ENCODE measurements at regions not wholly inside any gene's neighbourhood (a gene's known extent, or its start where the extent isn't known, plus 50 kb on each side); places are given as distances from the start of the nearest gene placed in this dataset.

- no peak for ATAC-seq (ENCODE audit: low read depth)
Measured at GRCh38 chrX:118183606-118184005, 67.0 kb upstream of the KLHL13 start.

GRCh38 chrX:118187100-118187499, 70.5 kb upstream of the KLHL13 start:
- Histone ChIP-seq H2AFZ (ENCODE audit: insufficient read depth, low read depth, low read length, poor library complexity, severe bottlenecking) (no peak overlapping the region), H3K4me1 (ENCODE audit: control insufficient read depth in 2 of 2, insufficient read depth in 2 of 2, low read length in 2 of 2) (no peaks in the 10 kb centered on the region), H3K9ac (ENCODE audit: low read length) (no peak overlapping the region), H4K20me1 (ENCODE audit: control insufficient read depth, insufficient read depth, low read length, poor library complexity, severe bottlenecking) (no peaks in the 10 kb centered on the region), H3K79me2 (ENCODE audit: control insufficient read depth, insufficient read depth, low read length) (no peaks in the 10 kb centered on the region), H3K9me3 (ENCODE audit: control extremely low read depth in 1 of 3, control insufficient read depth in 2 of 3, insufficient read depth in 1 of 3, low read length in 2 of 3) (no peaks in the 10 kb centered on the region), H3K36me3 (replicated peaks in 1 of 2; ENCODE audit: control extremely low read depth in 1 of 2, control insufficient read depth in 1 of 2, extremely low read depth in 1 of 2, insufficient read depth in 2 of 2, low read length in 1 of 2) (no peaks in the 10 kb centered on the region), H3K4me2 (replicated peaks; ENCODE audit: low read depth, low read length, poor library complexity, severe bottlenecking) (no peak overlapping the region), H3K4me3 (ENCODE audit: control extremely low read depth in 1 of 5, extremely low read depth in 1 of 5, insufficient read depth in 1 of 5, low read depth in 2 of 5, low read length in 4 of 5) (no peak overlapping the region), H3K27ac (ENCODE audit: low read length in 2 of 2) (no peak overlapping the region), H3K27me3 (replicated peaks in 1 of 4; ENCODE audit: control extremely low read depth in 1 of 4, control insufficient read depth in 3 of 4, insufficient read depth in 4 of 4, low read length in 3 of 4) (no peaks in the 10 kb centered on the region)
- no peak for TF ChIP-seq CTCF (IDR thresholded peaks at IDR 0.05)
- no peak for TF ChIP-seq EZH2 (IDR thresholded peaks at IDR 0.05; ENCODE audit: borderline replicate concordance, insufficient read depth, low read depth, low read length, poor library complexity, severe bottlenecking)
- no peaks in the 10 kb centered on the region for H3K4me1 Mint-ChIP-seq
- H3K27me3 Mint-ChIP-seq, result no peaks in the 10 kb centered on the region
- H3K9me3 Mint-ChIP-seq (ENCODE audit: insufficient read depth), result no peaks in the 10 kb centered on the region
- POLR2A ChIA-PET, result no interaction called here
- CTCF ChIA-PET, result no interaction called here
- H3K27ac Mint-ChIP-seq, result no peak overlapping the region
- intact Hi-C loops (cut with micrococcal nuclease), result no loop called here
- ATAC-seq (ENCODE audit: low read depth) (no peak), DNase-seq (no peak)
- no peak overlapping the region for H3K4me3 Mint-ChIP-seq

More at GRCh38 chrX:118183606-118184005, 67.0 kb upstream of the KLHL13 start:
- no peaks in the 10 kb centered on the region for H3K4me1 Mint-ChIP-seq
- intact Hi-C loops (cut with micrococcal nuclease), result no loop called here
- H4K20me1 ChIP-seq (ENCODE audit: control insufficient read depth, insufficient read depth, low read length, poor library complexity, severe bottlenecking), result no peaks in the 10 kb centered on the region
- H3K27me3 Mint-ChIP-seq, result no peaks in the 10 kb centered on the region
- no peak overlapping the region for H3K4me3 ChIP-seq (ENCODE audit: control extremely low read depth in 1 of 5, extremely low read depth in 1 of 5, insufficient read depth in 1 of 5, low read depth in 2 of 5, low read length in 4 of 5)
- no peak overlapping the region for H3K9ac ChIP-seq (ENCODE audit: low read length)
- DNase-seq, result no peak
- no peaks in the 10 kb centered on the region for H3K9me3 ChIP-seq (ENCODE audit: control extremely low read depth in 1 of 3, control insufficient read depth in 2 of 3, insufficient read depth in 1 of 3, low read length in 2 of 3)
- ChIA-PET CTCF (no interaction called here), POLR2A (no interaction called here)
- no peak overlapping the region for H3K27ac ChIP-seq (ENCODE audit: low read length in 2 of 2)
- no peak for TF ChIP-seq EZH2 (IDR thresholded peaks at IDR 0.05; ENCODE audit: borderline replicate concordance, insufficient read depth, low read depth, low read length, poor library complexity, severe bottlenecking)
- TF ChIP-seq CTCF (IDR thresholded peaks at IDR 0.05), result no peak
- no peak overlapping the region for H3K4me3 Mint-ChIP-seq
- WGBS (ENCODE audit: insufficient coverage), result no CpG with 5 or more reads among the region's 1 CpG
- H3K4me2 ChIP-seq (replicated peaks; ENCODE audit: low read depth, low read length, poor library complexity, severe bottlenecking), result no peak overlapping the region
- no peaks in the 10 kb centered on the region for H3K4me1 ChIP-seq (ENCODE audit: control insufficient read depth in 2 of 2, insufficient read depth in 2 of 2, low read length in 2 of 2)
- H3K27me3 ChIP-seq (replicated peaks in 1 of 4; ENCODE audit: control extremely low read depth in 1 of 4, control insufficient read depth in 3 of 4, insufficient read depth in 4 of 4, low read length in 3 of 4), result no peaks in the 10 kb centered on the region
- H3K79me2 ChIP-seq (ENCODE audit: control insufficient read depth, insufficient read depth, low read length), result no peaks in the 10 kb centered on the region
- H3K27ac Mint-ChIP-seq, result no peak overlapping the region
- H3K9me3 Mint-ChIP-seq (ENCODE audit: insufficient read depth), result no peaks in the 10 kb centered on the region
- H2AFZ ChIP-seq (ENCODE audit: insufficient read depth, low read depth, low read length, poor library complexity, severe bottlenecking), result no peak overlapping the region
- no peaks in the 10 kb centered on the region for H3K36me3 ChIP-seq (replicated peaks in 1 of 2; ENCODE audit: control extremely low read depth in 1 of 2, control insufficient read depth in 1 of 2, extremely low read depth in 1 of 2, insufficient read depth in 2 of 2, low read length in 1 of 2)

Data from B cell (primary cell).